H7 (cell line): ENCODE measurements at regions not wholly inside any gene's neighbourhood (a gene's known extent, or its start where the extent isn't known, plus 50 kb on each side); places are given as distances from the start of the nearest gene placed in this dataset.
"Not testable (repeated sequence)": the region's sequence is repeated elsewhere in the genome, so short reads cannot be mapped to it uniquely, and the experiment has no call there.

Experiments used
- DNase-seq: peaks from one replicate; pipeline ENCODE4 v3.0.0; 2012
- H3K27me3 ChIP-seq: 2 replicates; pipeline ENCODE4 v1.6.0; 2011; ENCODE audit warnings: mild to moderate bottlenecking, low read length; ENCODE audit not compliant: control insufficient read depth, insufficient read depth
- H3K36me3 ChIP-seq: replicated peaks from 2 replicates; pipeline ENCODE4 v1.5.1; 2011; ENCODE audit warnings: low read length; ENCODE audit not compliant: control insufficient read depth, insufficient read depth
- H3K4me3 ChIP-seq: 2 replicates; pipeline ENCODE4 v1.5.1; 2011; ENCODE audit warnings: low read depth, mild to moderate bottlenecking, control low read depth, low read length, moderate library complexity; ENCODE audit not compliant: insufficient read depth

- Histone ChIP-seq H3K4me3 (no peak overlapping the region), H3K36me3 (no peaks in the 10 kb centered on the region), H3K27me3 (no peaks in the 10 kb centered on the region)
- no peak for DNase-seq
These were observed 219.2 kb upstream of the IRS2 start for GRCh38 chr13:110005563-110005962.

GRCh38 chr13:110004814-110005213 is 218.4 kb upstream of the IRS2 start:
- Histone ChIP-seq H3K27me3 (no peaks in the 10 kb centered on the region), H3K36me3 (no peaks in the 10 kb centered on the region), H3K4me3 (no peak overlapping the region)
- no peak for DNase-seq

GRCh38 chr13:110001670-110002275 is 215.4 kb upstream of the IRS2 start:
- DNase-seq, result no peak
- no peaks in the 10 kb centered on the region for H3K27me3 ChIP-seq
- no peaks in the 10 kb centered on the region for H3K36me3 ChIP-seq
- no peak overlapping the region for H3K4me3 ChIP-seq

- Histone ChIP-seq H3K4me3 (no peak overlapping the region), H3K36me3 (no peaks in the 10 kb centered on the region), H3K27me3 (no peaks in the 10 kb centered on the region)
- DNase-seq, result no peak
These were observed 214.4 kb upstream of the IRS2 start for GRCh38 chr13:110000534-110001345.

GRCh38 chr13:109999659-110000533 is 213.5 kb upstream of the IRS2 start:
- DNase-seq, result no peak
- no peaks in the 10 kb centered on the region for H3K27me3 ChIP-seq
- no peak overlapping the region for H3K4me3 ChIP-seq
- H3K36me3 ChIP-seq, result no peaks in the 10 kb centered on the region

- Histone ChIP-seq H3K4me3 (no peak overlapping the region), H3K27me3 (no peaks in the 10 kb centered on the region), H3K36me3 (no peaks in the 10 kb centered on the region)
- DNase-seq, result no peak
These were observed 212.5 kb upstream of the IRS2 start for GRCh38 chr13:109998684-109999533.

GRCh38 chr13:109998037-109998436 is 211.7 kb upstream of the IRS2 start:
- no peak for DNase-seq
- H3K36me3 ChIP-seq, result no peaks in the 10 kb centered on the region
- H3K27me3 ChIP-seq, result no peaks in the 10 kb centered on the region
- H3K4me3 ChIP-seq, result no peak overlapping the region

GRCh38 chr13:109997056-109997595 is 210.7 kb upstream of the IRS2 start:
- not testable (repeated sequence) for H3K4me3 ChIP-seq, H3K27me3 ChIP-seq, H3K36me3 ChIP-seq, DNase-seq

- H3K27me3 ChIP-seq, result no peaks in the 10 kb centered on the region
- no peaks in the 10 kb centered on the region for H3K36me3 ChIP-seq
- no peak for DNase-seq
- no peak overlapping the region for H3K4me3 ChIP-seq
These were observed 210.1 kb upstream of the IRS2 start for GRCh38 chr13:109996404-109996960.

GRCh38 chr13:109995578-109995977 is 209.2 kb upstream of the IRS2 start:
- no peak for DNase-seq
- H3K4me3 ChIP-seq, result no peak overlapping the region
- no peaks in the 10 kb centered on the region for H3K36me3 ChIP-seq
- H3K27me3 ChIP-seq, result no peaks in the 10 kb centered on the region

- Histone ChIP-seq H3K36me3 (no peaks in the 10 kb centered on the region), H3K27me3 (no peaks in the 10 kb centered on the region), H3K4me3 (no peak overlapping the region)
- DNase-seq, result no peak
These were observed 203.9 kb upstream of the IRS2 start for GRCh38 chr13:109990296-109990695.

- Histone ChIP-seq H3K27me3 (no peaks in the 10 kb centered on the region), H3K4me3 (no peak overlapping the region), H3K36me3 (no peaks in the 10 kb centered on the region)
- DNase-seq, result no peak
These were observed 203.3 kb upstream of the IRS2 start for GRCh38 chr13:109989686-109990085.

GRCh38 chr13:109989155-109989554 is 202.8 kb upstream of the IRS2 start:
- no peaks in the 10 kb centered on the region for H3K36me3 ChIP-seq
- no peak for DNase-seq
- no peak overlapping the region for H3K4me3 ChIP-seq
- no peaks in the 10 kb centered on the region for H3K27me3 ChIP-seq

- Histone ChIP-seq H3K4me3 (no peak overlapping the region), H3K27me3 (no peaks in the 10 kb centered on the region), H3K36me3 (no peaks in the 10 kb centered on the region)
- no peak for DNase-seq
These were observed 200.5 kb upstream of the IRS2 start for GRCh38 chr13:109986851-109987250.
